ENCODE measurements at regions not wholly inside any gene's neighbourhood (a gene's known extent, or its start where the extent isn't known, plus 50 kb on each side); places are given as distances from the start of the nearest gene placed in this dataset.

GRCh38 chrX:128309311-128309710 lies 257.1 kb upstream of the ACTRT1 start:
- TF ChIP-seq CTCF (IDR thresholded peaks at IDR 0.05) (no peak), EZH2phosphoT487 (IDR thresholded peaks at IDR 0.05) (no peak), EZH2 (IDR thresholded peaks at IDR 0.05) (no peak)
